H1 (cell line): ENCODE measurements at regions not wholly inside any gene's neighbourhood (a gene's known extent, or its start where the extent isn't known, plus 50 kb on each side); places are given as distances from the start of the nearest gene placed in this dataset.

ENCODE experiments used
- CHD7 ChIP-seq: fragments of 300-600 bp; sonication (generic); IDR thresholded peaks from 2 replicates; pipeline ENCODE4 v1.7.1; 2012; ENCODE audit warnings: low read length, moderate library complexity, mild to moderate bottlenecking, inconsistent platforms; ENCODE audit not compliant: insufficient replicate concordance
- GABPA ChIP-seq: IDR thresholded peaks from 2 replicates; pipeline ENCODE4 v1.6.1; 2011; ENCODE audit warnings: mild to moderate bottlenecking, low read length, moderate library complexity, borderline replicate concordance; ENCODE audit not compliant: insufficient read depth
- TBP ChIP-seq: IDR thresholded peaks from 2 replicates; pipeline ENCODE4 v1.6.1; 2011; ENCODE audit warnings: low read depth, low read length, improper control_type of control experiment
- USF2 ChIP-seq: IDR thresholded peaks from 2 replicates; pipeline ENCODE4 v1.6.1; 2011; ENCODE audit warnings: low read length, improper control_type of control experiment

- TF ChIP-seq CHD7 (no peak), USF2 (no peak), GABPA (no peak), TBP (no peak)
Measured at GRCh38 chr22:48640890-48641841, 1186.5 kb downstream of the BRD1 start (continued).
